ENCODE measurements at regions not wholly inside any gene's neighbourhood (a gene's known extent, or its start where the extent isn't known, plus 50 kb on each side); places are given as distances from the start of the nearest gene placed in this dataset.

GRCh38 chr13:76820759-76821158 is 65.4 kb downstream of the KCTD12 start:
- no peak overlapping the region for H3K4me3 ChIP-seq (ENCODE audit: control insufficient read depth, low read depth, low read length)
- peak; percentile 17 for DNase-seq (ENCODE audit: low read depth)
- peak; percentile 40 for TF ChIP-seq CTCF (IDR thresholded peaks at IDR 0.05; ENCODE audit: control insufficient read depth, insufficient read depth, low read depth, low read length, missing control alignments)

DNA sequence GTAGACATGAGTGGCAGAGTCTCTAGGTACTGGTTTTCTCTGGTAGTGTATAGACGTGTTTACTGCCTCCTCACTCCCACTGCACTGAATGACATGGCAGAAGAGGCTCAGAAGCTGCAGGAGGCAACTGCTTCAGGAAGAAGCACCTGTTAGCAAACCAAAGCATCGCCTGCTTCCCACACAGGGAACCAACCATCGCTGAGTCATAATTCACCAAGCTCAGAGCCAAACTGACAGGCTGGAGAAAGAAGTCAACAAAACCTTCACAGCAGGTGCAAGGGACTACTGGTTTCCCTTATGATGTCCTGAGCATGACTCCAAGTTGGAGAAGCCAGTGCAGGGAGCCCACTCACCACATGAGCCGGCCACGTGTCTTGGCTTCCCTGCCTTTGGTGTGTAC is 69.8 kb downstream of the KCTD12 start:
- H3K4me3 ChIP-seq (ENCODE audit: control insufficient read depth, low read depth, low read length) = no peak overlapping the region
- no peak for DNase-seq (ENCODE audit: low read depth)

GRCh38 chr13:76815344-76815743 is 70.9 kb downstream of the KCTD12 start:
- no peak for DNase-seq (ENCODE audit: low read depth)
- no peak overlapping the region for H3K4me3 ChIP-seq (ENCODE audit: control insufficient read depth, low read depth, low read length)
- no peak for TF ChIP-seq CTCF (IDR thresholded peaks at IDR 0.05; ENCODE audit: control insufficient read depth, insufficient read depth, low read depth, low read length, missing control alignments)

More for the DNA sequence above, 69.8 kb downstream of the KCTD12 start:
- TF ChIP-seq CTCF (IDR thresholded peaks at IDR 0.05; ENCODE audit: control insufficient read depth, insufficient read depth, low read depth, low read length, missing control alignments) = no peak

GRCh38 chr13:76813891-76814290 is 72.3 kb downstream of the KCTD12 start:
- no peak overlapping the region for H3K4me3 ChIP-seq (ENCODE audit: control insufficient read depth, low read depth, low read length)
- TF ChIP-seq CTCF (IDR thresholded peaks at IDR 0.05; ENCODE audit: control insufficient read depth, insufficient read depth, low read depth, low read length, missing control alignments) = no peak
- DNase-seq (ENCODE audit: low read depth) = no peak

- no peak overlapping the region for H3K4me3 ChIP-seq (ENCODE audit: control insufficient read depth, low read depth, low read length)
- no peak for TF ChIP-seq CTCF (IDR thresholded peaks at IDR 0.05; ENCODE audit: control insufficient read depth, insufficient read depth, low read depth, low read length, missing control alignments)
- DNase-seq (ENCODE audit: low read depth) = no peak
Measured at GRCh38 chr13:76813000-76813691, 73.1 kb downstream of the KCTD12 start.

DNA sequence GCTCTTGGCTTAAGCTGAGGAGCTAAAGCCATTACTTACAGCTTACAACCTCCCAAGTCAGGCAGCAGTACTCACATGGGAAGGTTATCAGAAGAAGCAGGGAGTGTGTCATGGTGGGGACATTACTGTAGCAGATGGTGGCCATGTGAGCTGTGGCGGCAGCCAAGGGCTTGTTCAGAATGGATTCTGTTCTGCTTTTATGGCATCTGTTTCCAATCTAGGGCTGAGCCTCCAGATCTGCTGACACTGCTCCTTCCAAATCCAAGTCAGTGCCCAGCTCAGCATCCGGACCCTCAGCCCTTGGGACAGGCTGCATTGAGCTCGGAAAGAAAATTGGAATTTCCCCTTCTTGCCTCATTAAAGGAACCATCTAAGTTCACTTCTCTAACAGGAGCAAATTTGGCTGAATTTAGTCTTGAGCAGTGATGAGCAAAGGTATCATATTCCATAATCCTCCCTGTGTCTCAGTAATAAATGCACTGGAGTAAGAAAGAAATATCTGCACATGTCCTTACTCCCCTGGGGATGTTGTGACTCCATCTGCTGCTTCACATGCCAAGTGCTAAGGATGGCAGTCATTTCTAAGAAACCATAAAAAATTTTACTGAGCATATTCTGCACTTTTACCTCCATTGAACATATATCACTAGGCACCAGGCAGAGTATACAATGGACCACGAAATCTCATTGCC is 73.9 kb downstream of the KCTD12 start:
- TF ChIP-seq CTCF (IDR thresholded peaks at IDR 0.05; ENCODE audit: control insufficient read depth, insufficient read depth, low read depth, low read length, missing control alignments) = no peak
- H3K4me3 ChIP-seq (ENCODE audit: control insufficient read depth, low read depth, low read length) = no peak overlapping the region
- DNase-seq (ENCODE audit: low read depth) = peak; percentile 18

All from AG09309 (cell line).